GM21737 (cell line): ENCODE measurements at regions not wholly inside any gene's neighbourhood (a gene's known extent, or its start where the extent isn't known, plus 50 kb on each side); places are given as distances from the start of the nearest gene placed in this dataset.
A peak's percentile ranks its signal among the peaks of the same experiment; 100 is the strongest.
"Not testable (repeated sequence)": the region's sequence is repeated elsewhere in the genome, so short reads cannot be mapped to it uniquely, and the experiment has no call there.

ENCODE experiments used
- ATAC-seq: cut with Tn5 transposase; IDR thresholded peaks from one replicate; pipeline ENCODE4 v1.9.1; 2021; ENCODE audit warnings: mild to moderate bottlenecking, moderate library complexity; ENCODE audit not compliant: unreplicated experiment

- ATAC-seq, result not testable (repeated sequence)
Measured at GRCh38 chr4:118494437-118494836, 141.6 kb upstream of the PRSS12 start.

- not testable (repeated sequence) for ATAC-seq
Measured at GRCh38 chr4:118502967-118503366, 150.2 kb upstream of the PRSS12 start.

- ATAC-seq, result not testable (repeated sequence)
Measured at GRCh38 chr4:118504927-118505326, 152.1 kb upstream of the PRSS12 start.

- ATAC-seq, result not testable (repeated sequence)
Measured at GRCh38 chr4:118505491-118505890, 152.7 kb upstream of the PRSS12 start.

- ATAC-seq, result not testable (repeated sequence)
Measured at GRCh38 chr4:118512870-118513269, 160.1 kb upstream of the PRSS12 start.

GRCh38 chr4:118514332-118514731 is 161.5 kb upstream of the PRSS12 start:
- ATAC-seq, result not testable (repeated sequence)

GRCh38 chr4:118516107-118516506 is 163.3 kb upstream of the PRSS12 start:
- ATAC-seq, result not testable (repeated sequence)

- ATAC-seq, result not testable (repeated sequence)
Measured at GRCh38 chr4:118530107-118530506, 155.1 kb upstream of the METTL14 start.

GRCh38 chr4:118531947-118532346 is 153.2 kb upstream of the METTL14 start:
- ATAC-seq, result not testable (repeated sequence)

GRCh38 chr4:118535788-118536187 is 149.4 kb upstream of the METTL14 start:
- ATAC-seq, result not testable (repeated sequence)

GRCh38 chr4:118539412-118540077 is 145.6 kb upstream of the METTL14 start:
- peak; percentile 55 for ATAC-seq

GRCh38 chr4:118556576-118556975 is 128.6 kb upstream of the METTL14 start:
- not testable (repeated sequence) for ATAC-seq

GRCh38 chr4:118557298-118557851 is 127.8 kb upstream of the METTL14 start:
- ATAC-seq, result no peak

- not testable (repeated sequence) for ATAC-seq
Measured at GRCh38 chr4:118558188-118558587, 127.0 kb upstream of the METTL14 start.

GRCh38 chr4:118561559-118561958 is 123.6 kb upstream of the METTL14 start:
- ATAC-seq, result not testable (repeated sequence)

- peak; percentile 77 for ATAC-seq
Measured at GRCh38 chr4:118566003-118566513, 119.1 kb upstream of the METTL14 start.

- not testable (repeated sequence) for ATAC-seq
Measured at GRCh38 chr4:118572991-118573390, 112.2 kb upstream of the METTL14 start.

- ATAC-seq, result not testable (repeated sequence)
Measured at GRCh38 chr4:118574251-118574913, 110.8 kb upstream of the METTL14 start.

GRCh38 chr4:118575057-118575456 is 110.1 kb upstream of the METTL14 start:
- ATAC-seq, result not testable (repeated sequence)

- not testable (repeated sequence) for ATAC-seq
Measured at GRCh38 chr4:118575726-118576125, 109.5 kb upstream of the METTL14 start.

- not testable (repeated sequence) for ATAC-seq
Measured at GRCh38 chr4:118576709-118577219, 108.4 kb upstream of the METTL14 start.
